ENCODE measurements at regions not wholly inside any gene's neighbourhood (a gene's known extent, or its start where the extent isn't known, plus 50 kb on each side); places are given as distances from the start of the nearest gene placed in this dataset.

DNA sequence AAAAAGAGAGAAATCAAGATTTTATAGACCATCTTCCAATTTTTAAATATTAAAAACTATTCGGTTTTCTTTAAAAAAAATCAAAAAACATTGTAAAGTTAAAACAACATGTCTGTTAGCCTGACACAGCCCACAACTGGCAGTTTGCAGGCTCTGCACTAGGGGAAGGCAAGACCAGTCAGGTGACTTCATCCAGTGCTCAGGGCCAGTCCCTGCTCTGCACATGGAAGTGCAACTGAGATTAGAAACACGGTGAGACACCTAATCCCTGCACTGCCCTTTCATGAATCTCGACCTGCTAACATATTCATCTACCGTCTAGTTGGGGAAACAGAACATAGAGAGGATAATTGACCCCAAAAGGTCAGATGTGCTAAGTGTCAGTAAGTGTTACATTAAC lies 135.2 kb downstream of the BARD1 start:
- DNase-seq, result no peak
- H3K4me2 ChIP-seq, result no peak overlapping the region
- no peak overlapping the region for H3K4me3 ChIP-seq (ENCODE audit: low read depth in 2 of 2, low read length in 1 of 2)
- CTCF ChIA-PET, result no interaction called here
- POLR2A ChIA-PET, result no interaction called here
- no peak overlapping the region for H3K9ac ChIP-seq
- no peaks in the 10 kb centered on the region for H3K9me3 ChIP-seq
- H3K27ac ChIP-seq (ENCODE audit: low read depth in 2 of 2, low read length in 1 of 2), result no peak overlapping the region
- H2AFZ ChIP-seq (ENCODE audit: low read depth), result no peak overlapping the region
- H3K36me3 ChIP-seq (replicated peaks in 1 of 2; ENCODE audit: control insufficient read depth in 1 of 2, insufficient read depth in 2 of 2, low read length in 1 of 2), result no peaks in the 10 kb centered on the region
- no peaks in the 10 kb centered on the region for H3K79me2 ChIP-seq (ENCODE audit: insufficient read depth)
- TF ChIP-seq NRF1 (IDR thresholded peaks at IDR 0.05; ENCODE audit: low read depth, low read length), result no peak
- TF ChIP-seq CHD2 (IDR thresholded peaks at IDR 0.05; ENCODE audit: low read length, partially characterized antibody), result no peak
- TF ChIP-seq TCF12 (IDR thresholded peaks at IDR 0.05), result no peak
- TF ChIP-seq, protein P1, sequence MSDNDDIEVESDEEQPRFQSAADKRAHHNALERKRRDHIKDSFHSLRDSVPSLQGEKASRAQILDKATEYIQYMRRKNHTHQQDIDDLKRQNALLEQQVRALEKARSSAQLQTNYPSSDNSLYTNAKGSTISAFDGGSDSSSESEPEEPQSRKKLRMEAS (IDR thresholded peaks at IDR 0.05; ENCODE audit: low read depth), result no peak
- no peak for TF ChIP-seq RFX5 (IDR thresholded peaks at IDR 0.05; ENCODE audit: low read length)
- no peak for TF ChIP-seq EZH2phosphoT487 (IDR thresholded peaks at IDR 0.05; ENCODE audit: borderline replicate concordance, low read depth)
- TF ChIP-seq TEAD4 (IDR thresholded peaks at IDR 0.05; ENCODE audit: borderline replicate concordance, insufficient read depth), result no peak
- no peak for TF ChIP-seq SMC3 (IDR thresholded peaks at IDR 0.05; ENCODE audit: low read depth, low read length)
- TF ChIP-seq RCOR1 (IDR thresholded peaks at IDR 0.05; ENCODE audit: low read length), result no peak
- no peak for TF ChIP-seq GABPA (IDR thresholded peaks at IDR 0.05; ENCODE audit: low read depth)
- TF ChIP-seq JUND (IDR thresholded peaks at IDR 0.05), result no peak
- TF ChIP-seq, protein P2, sequence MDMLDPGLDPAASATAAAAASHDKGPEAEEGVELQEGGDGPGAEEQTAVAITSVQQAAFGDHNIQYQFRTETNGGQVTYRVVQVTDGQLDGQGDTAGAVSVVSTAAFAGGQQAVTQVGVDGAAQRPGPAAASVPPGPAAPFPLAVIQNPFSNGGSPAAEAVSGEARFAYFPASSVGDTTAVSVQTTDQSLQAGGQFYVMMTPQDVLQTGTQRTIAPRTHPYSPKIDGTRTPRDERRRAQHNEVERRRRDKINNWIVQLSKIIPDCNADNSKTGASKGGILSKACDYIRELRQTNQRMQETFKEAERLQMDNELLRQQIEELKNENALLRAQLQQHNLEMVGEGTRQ (IDR thresholded peaks at IDR 0.05; ENCODE audit: borderline replicate concordance, low read depth, low read length), result no peak
- no peak for TF ChIP-seq MXI1 (IDR thresholded peaks at IDR 0.05; ENCODE audit: low read depth, low read length)
- TF ChIP-seq, protein P3, sequence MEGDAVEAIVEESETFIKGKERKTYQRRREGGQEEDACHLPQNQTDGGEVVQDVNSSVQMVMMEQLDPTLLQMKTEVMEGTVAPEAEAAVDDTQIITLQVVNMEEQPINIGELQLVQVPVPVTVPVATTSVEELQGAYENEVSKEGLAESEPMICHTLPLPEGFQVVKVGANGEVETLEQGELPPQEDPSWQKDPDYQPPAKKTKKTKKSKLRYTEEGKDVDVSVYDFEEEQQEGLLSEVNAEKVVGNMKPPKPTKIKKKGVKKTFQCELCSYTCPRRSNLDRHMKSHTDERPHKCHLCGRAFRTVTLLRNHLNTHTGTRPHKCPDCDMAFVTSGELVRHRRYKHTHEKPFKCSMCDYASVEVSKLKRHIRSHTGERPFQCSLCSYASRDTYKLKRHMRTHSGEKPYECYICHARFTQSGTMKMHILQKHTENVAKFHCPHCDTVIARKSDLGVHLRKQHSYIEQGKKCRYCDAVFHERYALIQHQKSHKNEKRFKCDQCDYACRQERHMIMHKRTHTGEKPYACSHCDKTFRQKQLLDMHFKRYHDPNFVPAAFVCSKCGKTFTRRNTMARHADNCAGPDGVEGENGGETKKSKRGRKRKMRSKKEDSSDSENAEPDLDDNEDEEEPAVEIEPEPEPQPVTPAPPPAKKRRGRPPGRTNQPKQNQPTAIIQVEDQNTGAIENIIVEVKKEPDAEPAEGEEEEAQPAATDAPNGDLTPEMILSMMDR (IDR thresholded peaks at IDR 0.05), result no peak
- no peaks in the 10 kb centered on the region for H3K9me2 ChIP-seq
- H3F3A ChIP-seq (replicated peaks; ENCODE audit: insufficient read depth), result no peaks in the 10 kb centered on the region
- WGBS (ENCODE audit: low lambda C conversion rate), result 52% methylated on average over 4 of the region's 4 CpGs
- H4K20me1 ChIP-seq (ENCODE audit: insufficient read depth), result no peaks in the 10 kb centered on the region
- no peaks in the 10 kb centered on the region; a peak in 1 of 4 replicates for H3K4me1 ChIP-seq (ENCODE audit: control insufficient read depth in 1 of 2, insufficient read depth in 2 of 2, low read depth in 1 of 2, low read length in 1 of 2)
- no peaks in the 10 kb centered on the region for H3K27me3 ChIP-seq (ENCODE audit: insufficient read depth)

DNA sequence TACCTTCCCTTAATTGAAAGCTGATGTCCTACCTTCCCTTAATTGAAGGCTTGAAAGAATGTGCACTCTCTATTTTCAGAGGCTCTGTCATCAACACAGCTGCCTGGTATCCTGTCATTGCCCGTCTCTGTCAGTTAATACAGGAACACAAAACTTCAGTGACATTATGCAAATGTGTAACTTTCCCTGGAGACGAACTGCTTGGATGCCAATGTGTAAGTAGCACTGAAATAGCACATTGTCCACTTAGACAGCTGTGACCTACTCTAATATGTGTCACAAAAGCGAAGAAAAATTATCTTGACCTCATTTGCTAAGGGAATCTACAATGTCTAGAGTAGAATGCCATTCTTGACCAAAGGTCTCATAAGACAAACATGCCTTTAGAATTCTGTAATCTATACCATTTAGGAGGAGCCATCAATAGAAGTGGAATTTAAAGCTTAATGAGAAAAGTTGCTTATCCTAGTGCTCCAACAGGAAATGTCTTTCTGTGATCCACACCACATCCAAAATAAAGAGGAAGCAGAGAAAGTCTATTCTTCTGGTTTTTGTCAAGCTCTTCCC lies 138.1 kb downstream of the BARD1 start:
- no peak for TF ChIP-seq FOXJ3 (CRISPR knock-in tag; IDR thresholded peaks at IDR 0.05)
- TF ChIP-seq EZH2phosphoT487 (IDR thresholded peaks at IDR 0.05; ENCODE audit: borderline replicate concordance, low read depth), result no peak
- TF ChIP-seq, protein P4, sequence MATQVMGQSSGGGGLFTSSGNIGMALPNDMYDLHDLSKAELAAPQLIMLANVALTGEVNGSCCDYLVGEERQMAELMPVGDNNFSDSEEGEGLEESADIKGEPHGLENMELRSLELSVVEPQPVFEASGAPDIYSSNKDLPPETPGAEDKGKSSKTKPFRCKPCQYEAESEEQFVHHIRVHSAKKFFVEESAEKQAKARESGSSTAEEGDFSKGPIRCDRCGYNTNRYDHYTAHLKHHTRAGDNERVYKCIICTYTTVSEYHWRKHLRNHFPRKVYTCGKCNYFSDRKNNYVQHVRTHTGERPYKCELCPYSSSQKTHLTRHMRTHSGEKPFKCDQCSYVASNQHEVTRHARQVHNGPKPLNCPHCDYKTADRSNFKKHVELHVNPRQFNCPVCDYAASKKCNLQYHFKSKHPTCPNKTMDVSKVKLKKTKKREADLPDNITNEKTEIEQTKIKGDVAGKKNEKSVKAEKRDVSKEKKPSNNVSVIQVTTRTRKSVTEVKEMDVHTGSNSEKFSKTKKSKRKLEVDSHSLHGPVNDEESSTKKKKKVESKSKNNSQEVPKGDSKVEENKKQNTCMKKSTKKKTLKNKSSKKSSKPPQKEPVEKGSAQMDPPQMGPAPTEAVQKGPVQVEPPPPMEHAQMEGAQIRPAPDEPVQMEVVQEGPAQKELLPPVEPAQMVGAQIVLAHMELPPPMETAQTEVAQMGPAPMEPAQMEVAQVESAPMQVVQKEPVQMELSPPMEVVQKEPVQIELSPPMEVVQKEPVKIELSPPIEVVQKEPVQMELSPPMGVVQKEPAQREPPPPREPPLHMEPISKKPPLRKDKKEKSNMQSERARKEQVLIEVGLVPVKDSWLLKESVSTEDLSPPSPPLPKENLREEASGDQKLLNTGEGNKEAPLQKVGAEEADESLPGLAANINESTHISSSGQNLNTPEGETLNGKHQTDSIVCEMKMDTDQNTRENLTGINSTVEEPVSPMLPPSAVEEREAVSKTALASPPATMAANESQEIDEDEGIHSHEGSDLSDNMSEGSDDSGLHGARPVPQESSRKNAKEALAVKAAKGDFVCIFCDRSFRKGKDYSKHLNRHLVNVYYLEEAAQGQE (IDR thresholded peaks at IDR 0.05; ENCODE audit: low read depth, low read length), result no peak
- Histone ChIP-seq H2AFZ (ENCODE audit: low read depth) (no peak overlapping the region), H3K9ac (no peak overlapping the region), H3K4me1 (ENCODE audit: control insufficient read depth in 1 of 2, insufficient read depth in 2 of 2, low read depth in 1 of 2, low read length in 1 of 2) (no peaks in the 10 kb centered on the region; a peak in 1 of 4 replicates), H3K36me3 (replicated peaks in 1 of 2; ENCODE audit: control insufficient read depth in 1 of 2, insufficient read depth in 2 of 2, low read length in 1 of 2) (no peaks in the 10 kb centered on the region), H3K27ac (ENCODE audit: low read depth in 2 of 2, low read length in 1 of 2) (no peak overlapping the region), H3K9me3 (no peaks in the 10 kb centered on the region), H3K79me2 (ENCODE audit: insufficient read depth) (no peaks in the 10 kb centered on the region), H3K27me3 (ENCODE audit: insufficient read depth) (no peaks in the 10 kb centered on the region), H3F3A (replicated peaks; ENCODE audit: insufficient read depth) (no peaks in the 10 kb centered on the region), H3K9me2 (no peaks in the 10 kb centered on the region), H4K20me1 (ENCODE audit: insufficient read depth) (no peaks in the 10 kb centered on the region), H3K4me3 (ENCODE audit: low read depth in 2 of 2, low read length in 1 of 2) (no peak overlapping the region), H3K4me2 (no peak overlapping the region)
- POLR2A ChIA-PET, result no interaction called here
- CTCF ChIA-PET, result interaction anchor here (1.0 kb wide), 1 partner anchor 10 kb away, joined by 3 read pairs; no protein-coding TSS in a partner anchor
- DNase-seq, result no peak
- WGBS (ENCODE audit: low lambda C conversion rate), result 25% methylated on average over 3 of the region's 3 CpGs
